HG03064 (cell line): ENCODE measurements at regions not wholly inside any gene's neighbourhood (a gene's known extent, or its start where the extent isn't known, plus 50 kb on each side); places are given as distances from the start of the nearest gene placed in this dataset.
"Not testable (repeated sequence)": the region's sequence is repeated elsewhere in the genome, so short reads cannot be mapped to it uniquely, and the experiment has no call there.

Experiments
- ATAC-seq: cut with Tn5 transposase; IDR thresholded peaks from one replicate; pipeline ENCODE4 v1.9.1; 2021; ENCODE audit warnings: low read depth; ENCODE audit not compliant: unreplicated experiment

DNA sequence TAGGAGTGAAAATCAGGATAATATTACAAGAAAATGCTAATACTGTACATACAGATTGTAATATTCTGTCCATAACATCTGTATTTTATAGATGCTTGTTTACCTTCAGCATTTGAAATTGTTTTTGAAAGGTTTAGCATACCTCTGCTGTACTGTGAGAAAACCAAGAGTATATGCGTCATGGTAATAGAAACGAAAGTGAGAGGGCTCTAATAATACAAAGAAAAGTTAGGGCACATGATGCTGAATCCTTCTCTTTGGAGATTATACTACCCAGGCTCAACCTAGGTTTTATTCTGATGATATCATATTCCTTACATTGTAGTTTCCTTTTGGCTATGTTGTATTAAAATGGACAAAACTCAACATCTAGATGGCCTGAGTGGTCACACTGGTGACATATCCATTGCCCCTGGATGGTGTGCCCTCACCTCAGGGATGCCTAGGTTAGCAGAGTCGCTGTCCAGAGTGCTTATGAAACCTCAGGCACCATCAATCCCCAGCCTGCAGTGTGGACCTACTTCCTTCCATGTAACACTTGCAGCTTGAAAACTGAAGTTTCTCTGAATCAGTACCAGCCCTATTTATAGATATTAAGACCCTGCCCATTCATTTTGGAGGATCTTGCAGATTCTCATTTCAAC lies 253.7 kb downstream of the KCTD12 start:
- ATAC-seq = no peak

DNA sequence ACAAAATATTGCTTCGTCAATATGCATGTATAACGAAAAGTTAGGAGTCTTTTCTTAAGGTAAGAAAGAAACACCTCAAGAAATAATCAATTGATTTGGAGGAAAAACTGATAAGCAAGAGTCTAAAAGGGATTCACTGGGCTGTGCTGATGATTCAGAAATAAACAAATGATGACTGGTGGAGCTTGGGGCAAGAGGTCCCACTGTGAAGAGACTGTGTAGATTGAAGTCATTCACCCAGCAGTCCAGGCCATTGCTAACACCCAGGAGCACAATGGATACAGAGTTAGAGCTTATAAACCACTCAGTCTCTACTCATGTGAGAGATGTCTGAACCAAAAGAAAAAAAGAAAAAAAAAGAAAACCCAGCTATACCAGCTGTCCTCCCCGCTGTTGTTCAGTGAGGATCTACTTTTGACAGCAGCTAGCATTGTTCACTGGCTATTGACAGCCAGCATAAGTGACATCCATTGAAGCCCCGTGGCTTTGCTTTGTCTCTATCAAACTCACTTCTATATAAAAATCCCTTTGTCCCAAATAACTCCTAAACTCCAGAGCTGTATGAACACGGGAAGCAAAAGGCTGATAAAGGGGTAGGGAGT lies 255.5 kb downstream of the KCTD12 start:
- no peak for ATAC-seq

DNA sequence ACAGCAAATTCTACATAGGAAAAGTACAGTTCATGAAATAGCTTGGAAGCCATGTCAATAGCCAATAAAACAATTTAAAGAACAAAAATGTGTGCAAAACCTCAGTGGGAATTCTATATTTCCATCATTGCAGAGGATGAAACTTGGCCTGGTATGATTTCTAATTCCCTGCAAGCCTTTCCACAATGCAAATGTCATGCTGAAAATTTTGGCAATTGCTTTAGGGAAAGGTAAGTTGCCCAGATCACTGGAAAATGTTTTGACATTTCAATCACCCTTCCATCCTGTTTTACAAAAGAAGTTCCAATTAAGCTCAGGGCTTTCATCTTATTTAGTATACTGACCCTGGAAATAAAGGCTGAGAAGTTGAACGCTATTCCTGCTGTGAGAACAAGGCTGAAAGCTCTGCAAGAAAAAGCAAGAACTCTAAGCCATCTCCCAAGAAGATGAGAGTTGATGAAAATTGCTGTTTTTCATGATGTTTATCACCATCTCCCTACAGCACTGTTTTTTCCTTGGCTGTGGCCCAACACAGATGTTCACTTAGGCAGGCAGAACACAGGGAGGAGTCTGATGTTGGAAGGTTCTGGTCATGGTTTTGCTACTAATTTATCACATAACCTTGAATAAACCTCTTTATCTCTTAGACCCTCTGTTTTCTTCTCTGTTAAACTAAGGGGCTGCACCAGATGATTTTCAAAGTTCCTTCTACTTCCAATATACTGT lies 263.7 kb downstream of the KCTD12 start:
- ATAC-seq = no peak

DNA sequence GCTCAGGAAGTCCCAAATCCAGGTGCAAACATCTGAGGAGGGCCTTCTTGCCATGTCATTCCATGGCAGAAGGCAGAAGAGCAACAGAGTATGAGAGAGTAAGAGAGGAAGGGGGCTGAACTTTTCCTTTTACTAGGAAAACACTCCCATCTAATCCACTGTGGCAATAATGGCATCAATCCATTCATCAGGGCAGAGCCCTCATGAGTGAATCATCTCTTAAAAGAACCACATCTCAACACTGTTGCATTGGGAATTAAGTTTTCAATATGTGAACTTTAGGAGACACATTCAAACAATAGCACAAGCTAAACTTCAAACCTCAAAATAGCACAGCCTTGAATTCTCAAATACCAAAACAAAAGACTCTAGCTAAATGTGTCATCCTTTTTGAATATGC lies 264.5 kb downstream of the KCTD12 start:
- ATAC-seq = no peak

DNA sequence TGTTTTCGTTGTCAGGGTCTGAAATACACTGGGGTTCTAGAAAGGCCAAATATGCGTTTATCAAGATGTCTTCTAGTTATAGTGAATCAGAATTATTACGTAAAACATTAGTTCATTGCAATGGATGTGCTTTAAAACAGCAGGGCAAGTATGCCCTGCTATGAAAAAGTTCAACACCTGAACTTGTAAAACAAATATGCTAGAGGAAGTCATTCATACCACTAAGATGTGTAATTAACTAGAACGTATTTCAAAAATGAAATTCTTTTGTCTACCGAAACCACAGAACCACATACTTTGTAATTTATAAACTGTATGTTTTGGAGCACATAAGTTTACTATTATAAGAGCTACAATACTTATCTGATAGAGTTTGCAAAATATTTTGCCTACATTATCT lies 266.2 kb downstream of the KCTD12 start:
- no peak for ATAC-seq

DNA sequence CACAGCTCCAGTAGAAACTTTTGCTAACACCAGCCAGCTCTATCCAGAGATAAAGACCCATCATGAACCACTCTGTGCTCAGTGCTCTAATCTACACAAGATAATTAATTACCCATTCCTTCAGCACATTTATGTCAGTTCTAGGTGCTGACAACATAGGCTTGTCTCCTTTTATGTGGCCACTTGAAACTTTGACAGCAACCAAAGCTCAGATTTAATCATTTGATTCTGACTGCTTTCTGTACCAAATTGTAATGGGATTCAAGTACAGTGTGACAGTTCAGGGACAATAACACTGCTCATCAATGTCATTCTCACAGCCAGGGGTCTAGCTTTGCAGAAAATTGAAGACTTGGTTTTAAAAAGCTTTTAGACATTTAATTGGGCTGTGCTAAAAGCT lies 266.6 kb downstream of the KCTD12 start:
- ATAC-seq = no peak

DNA sequence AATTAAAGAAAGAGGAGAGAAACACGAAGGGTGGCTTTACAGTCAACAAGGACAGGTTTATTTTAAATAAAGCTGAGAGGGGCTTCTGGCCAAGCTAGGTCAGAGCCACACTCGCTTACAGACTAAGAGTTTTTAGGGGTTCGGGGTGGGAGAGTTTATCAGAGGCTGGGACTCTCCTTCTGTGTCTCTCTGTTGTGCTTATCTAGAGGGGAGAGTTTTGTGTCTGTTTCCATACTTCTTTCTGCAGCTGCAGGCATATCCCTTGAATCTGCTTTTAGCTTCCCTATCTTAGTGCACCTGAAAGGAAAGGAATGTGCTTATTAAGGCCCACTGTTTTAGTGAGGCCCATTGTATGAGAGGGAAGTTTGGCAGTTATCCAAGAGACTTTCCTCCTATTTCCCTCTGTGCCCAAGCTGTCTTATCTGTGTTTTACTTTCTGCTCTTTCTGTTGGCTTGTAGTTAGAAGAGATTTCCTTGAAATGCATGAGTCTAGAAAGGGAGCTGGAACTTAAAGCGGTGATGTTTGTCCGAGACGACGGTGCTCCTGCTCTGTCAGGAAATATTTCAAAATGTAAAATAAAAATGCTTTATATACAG lies 275.3 kb downstream of the KCTD12 start:
- no peak for ATAC-seq

DNA sequence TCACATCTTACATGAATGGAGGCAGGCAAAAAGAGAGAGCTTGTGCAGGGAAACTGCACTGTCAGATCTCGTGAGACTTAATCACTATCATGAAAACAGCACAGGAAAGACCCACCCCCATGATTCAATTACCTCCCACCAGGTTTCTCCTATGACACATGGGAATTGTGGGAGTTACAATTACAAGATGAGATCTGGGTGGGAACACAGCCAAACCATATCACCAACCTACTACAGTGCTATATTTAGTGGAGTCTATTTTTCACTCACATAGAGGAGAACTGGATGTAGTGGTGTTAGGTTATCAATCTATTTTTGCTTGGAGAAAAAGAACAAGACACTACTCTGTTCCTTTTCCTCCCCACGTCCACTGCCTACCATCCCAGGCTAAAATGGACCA lies 276.6 kb downstream of the KCTD12 start:
- ATAC-seq = no peak

DNA sequence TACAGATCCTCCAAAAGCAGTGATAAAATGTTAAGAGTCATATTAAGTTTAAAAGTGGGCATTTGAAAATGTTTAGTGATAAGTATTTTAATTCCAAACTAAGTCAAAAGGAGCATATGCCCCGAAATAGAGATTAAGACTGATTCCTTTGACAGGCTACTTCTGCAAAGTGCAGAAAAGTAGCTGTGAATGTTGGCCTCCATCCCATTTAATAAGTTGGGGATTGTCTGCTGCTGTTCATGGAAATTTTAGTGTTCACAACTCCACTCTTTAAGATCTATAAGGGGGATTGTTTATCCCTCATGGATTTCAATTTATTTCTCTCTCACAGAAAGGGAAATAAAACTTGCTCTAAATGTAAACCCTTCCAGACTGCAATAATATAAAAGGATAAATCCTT lies 278.3 kb downstream of the KCTD12 start:
- ATAC-seq = no peak

DNA sequence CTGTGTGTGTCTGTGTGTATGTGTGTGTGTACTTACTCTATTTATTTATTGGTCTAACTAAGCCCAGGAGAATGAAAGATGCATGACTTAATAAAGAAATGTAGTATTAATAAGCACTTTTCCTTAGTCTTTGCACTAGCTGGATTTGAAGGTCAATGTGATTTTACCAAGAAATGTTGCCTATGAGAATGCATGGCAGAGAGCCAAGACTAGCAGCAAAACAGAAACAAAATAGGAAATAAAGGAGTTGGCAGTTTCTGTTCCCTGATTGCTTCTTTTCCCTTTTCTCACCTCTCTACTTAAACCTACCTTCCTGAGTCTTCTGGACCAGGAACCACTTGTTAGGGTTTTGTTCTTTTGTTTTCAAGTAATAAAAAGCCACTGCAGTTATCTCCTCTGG lies 286.1 kb downstream of the KCTD12 start:
- no peak for ATAC-seq

DNA sequence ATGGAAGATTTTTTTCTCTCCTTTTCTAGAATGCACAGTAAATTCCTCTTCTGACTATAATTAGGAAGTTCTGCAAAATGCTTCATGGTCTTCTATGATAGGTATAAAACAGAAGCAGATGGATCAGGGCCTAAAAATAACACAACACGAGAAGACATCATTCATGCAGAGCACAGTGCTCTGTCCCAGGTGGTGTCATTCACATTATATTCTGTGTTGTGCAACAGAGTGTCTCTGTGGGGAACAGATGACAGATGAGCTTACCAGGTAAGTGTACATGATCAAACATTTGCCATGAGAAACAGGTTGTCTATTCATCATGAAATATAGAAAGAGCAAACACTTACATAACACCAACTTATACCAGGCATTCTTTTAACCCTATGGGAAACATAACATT lies 288.3 kb downstream of the KCTD12 start:
- ATAC-seq = no peak

DNA sequence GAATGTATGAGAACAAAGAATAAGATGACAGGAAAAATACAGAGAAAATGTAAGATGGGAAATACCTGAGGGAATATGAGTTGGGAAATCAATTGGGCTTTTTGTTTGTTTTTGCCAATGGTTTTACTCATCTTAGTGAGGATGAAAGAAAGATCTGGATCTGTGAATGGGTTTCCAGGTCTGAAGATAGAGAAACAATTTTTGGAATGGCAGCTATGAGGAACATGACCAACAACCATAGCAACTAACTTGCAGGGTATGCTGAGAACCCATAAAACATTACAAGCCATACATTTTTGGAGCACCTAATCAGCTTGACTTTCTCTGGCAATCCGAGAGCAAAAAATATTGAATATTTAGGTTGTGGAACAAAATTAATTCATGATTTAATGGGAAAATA lies 290.0 kb downstream of the KCTD12 start:
- ATAC-seq = no peak

DNA sequence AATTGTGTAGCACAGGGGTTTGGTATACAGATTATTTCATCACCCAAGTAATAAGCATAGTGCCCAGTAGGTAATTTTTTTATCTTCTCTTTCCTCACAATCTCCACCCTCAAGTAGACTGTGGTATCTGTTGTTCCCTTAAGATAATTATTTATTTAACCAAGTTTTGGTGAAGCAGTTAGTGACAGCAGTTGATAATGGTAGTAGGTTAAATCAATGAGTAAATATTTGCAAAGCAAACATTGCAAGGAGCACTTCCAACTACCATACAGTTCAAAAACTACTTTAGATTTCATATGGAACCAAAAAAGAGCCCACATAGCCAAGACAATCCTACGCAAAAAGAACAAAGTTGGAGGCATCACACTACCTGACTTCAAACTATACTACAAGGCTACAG lies 291.8 kb downstream of the KCTD12 start:
- no peak for ATAC-seq

DNA sequence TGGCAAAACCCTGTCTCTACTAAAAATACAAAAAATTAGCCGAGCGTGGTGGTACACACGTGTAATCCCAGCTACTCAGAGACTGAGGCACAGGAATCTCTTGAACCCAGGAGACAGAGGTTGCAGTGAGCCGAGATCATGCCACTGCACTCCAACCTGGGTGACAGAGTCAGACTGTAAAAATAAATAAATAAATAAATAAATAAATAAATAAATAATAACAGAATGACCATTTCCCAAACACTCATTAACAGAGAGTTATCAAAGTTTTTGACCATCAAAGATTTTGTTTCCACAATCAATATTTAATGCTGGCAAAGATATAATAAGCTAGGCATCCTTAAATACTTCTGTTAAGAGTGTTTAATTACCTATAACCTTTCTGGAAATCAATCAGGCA lies 299.4 kb downstream of the KCTD12 start:
- no peak for ATAC-seq

DNA sequence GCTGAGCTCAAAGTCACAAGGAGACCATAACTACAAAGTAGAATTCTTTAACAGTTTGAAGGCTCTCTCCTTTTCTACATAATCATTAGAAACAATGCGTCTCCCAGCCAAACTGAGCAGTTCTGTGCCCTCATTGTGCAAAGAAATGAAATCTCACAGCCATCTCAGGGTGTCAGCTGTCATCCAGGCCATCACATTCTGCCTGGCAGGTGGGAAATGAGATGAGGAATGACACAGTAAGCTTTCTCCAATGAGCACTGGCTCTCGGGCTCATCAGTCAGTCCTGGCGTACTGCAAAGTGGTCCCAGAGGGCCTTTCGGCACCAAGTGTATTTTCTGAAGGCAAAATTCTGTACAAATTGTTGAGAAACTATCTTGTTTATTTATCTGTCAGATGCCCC lies 306.5 kb downstream of the KCTD12 start:
- no peak for ATAC-seq

DNA sequence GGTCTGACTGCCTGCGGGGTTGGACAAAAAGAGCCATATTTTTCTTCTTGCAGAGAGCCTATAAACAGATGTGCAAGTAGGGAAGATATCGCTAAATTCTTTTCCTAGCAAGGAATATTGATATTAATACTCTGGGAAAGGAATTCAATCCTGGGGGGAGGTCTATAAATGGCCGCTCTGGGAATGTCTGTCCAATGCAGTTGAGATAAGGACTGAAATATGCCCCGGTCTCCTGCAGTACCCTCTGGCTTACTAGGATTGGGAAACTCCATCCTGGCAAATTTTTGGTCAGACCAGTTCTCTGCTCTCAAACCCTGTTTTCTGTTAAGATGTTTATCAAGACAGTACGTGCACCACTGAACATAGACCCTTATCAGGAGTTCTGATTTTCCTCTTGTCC lies 310.6 kb downstream of the KCTD12 start:
- ATAC-seq = not testable (repeated sequence)

DNA sequence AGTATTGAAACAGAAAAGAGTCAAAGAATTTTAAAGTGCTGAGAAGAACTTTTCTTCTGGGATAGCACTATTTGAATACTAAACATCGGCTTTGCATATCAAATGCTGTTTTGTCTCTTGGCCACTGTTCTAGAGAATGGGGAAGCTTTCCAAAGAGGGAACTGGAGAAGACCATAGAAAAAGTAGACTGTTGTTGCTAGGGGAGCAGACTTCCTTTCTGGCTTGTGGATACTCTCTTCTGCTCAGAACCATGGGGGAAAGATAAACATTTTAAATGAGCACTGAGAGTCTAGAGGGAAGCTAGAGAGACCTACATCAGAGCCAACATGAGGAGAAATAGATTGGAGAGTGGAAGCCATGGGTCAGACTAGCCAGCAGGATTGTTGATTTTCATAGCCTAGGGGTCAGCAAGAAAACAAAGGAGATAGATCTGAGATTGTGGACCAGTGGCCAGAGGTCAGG lies 315.7 kb downstream of the KCTD12 start:
- ATAC-seq = no peak

DNA sequence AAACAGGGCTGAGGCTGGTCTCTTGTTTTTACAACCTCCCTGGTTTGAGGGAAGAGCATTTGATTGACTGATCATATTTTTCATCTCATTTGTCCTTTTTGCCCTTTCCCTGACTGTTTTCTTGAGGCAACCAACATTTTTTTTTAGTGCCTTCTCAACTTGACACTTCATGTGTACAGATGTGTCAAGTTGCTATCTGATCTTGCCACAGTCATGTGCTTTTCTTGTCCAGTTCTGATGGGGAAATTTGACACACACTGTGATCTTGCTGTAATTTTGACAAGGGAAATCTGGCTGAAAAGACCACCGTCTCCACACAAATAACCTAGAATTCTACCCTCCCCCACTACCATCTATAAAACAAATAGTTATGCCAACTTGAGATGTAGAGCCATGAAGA lies 329.6 kb downstream of the KCTD12 start:
- no peak for ATAC-seq

DNA sequence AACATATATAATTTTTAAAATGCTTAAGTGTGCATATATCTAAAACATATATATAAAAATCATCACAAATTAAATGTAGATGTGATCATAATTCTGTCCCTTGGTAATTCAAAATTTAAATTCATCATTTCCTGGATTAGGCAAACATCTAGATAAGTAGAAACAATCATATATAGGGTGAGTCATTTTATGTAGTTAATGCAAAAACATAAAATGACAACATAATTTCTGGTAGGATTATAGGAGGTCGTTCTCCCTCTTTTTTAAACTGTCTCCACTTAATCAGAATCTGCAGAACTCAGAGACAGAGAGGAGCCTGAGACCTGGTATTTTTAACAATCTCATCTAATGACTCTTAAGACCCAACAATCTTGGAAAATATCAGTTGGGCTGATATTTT lies 333.4 kb downstream of the KCTD12 start:
- no peak for ATAC-seq

DNA sequence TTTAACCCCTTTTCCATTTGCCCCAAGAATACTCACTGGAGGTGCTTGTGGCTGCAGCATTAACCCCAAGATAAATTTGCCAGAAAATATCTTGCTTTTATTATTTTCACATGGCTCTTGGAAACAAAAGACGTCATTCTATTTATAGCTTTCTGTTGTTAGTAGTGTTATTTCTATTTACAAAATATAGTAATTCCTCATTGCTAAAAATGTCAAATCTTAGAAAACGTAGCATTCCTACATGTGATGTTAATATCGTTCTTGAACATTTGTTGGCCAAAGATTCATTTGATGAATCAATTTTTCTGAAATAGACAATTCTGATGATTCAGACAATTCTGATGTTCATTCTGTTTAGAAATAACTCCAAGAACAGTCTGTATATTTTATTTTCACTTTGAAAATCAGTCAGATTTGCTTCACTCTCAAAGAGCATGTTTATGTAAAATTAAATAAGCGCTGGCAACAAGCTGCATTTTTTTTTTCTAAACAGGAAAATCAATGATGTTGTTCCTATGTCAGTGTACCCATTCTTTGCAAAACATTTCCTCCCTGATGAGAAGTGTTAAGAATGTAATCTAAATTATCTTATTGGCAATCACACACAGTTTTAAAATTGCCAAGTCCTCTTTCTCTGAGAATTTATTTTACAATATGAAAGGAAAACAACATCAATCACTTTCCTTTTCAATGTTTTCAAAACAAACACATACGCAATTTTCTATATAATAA lies 334.0 kb downstream of the KCTD12 start:
- no peak for ATAC-seq

DNA sequence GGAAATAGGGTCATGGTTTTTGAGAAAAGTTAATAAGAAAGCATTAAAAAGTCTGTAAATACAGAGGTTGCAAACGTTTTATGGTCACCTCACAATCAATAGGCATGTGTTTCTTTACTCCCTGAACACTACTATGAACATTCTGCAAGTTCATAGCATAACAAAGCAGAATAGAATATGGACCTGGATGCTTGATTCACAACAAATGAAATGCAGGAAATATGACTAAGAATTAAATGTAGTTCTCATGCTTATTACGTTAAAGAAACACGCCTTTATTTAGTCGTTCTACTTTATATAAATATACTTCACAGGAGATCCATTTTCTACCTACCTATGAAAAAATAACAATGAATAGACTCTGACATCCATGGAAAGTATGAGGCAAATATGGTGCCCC lies 344.0 kb downstream of the KCTD12 start:
- ATAC-seq = no peak
